ENCODE measurements at regions not wholly inside any gene's neighbourhood (a gene's known extent, or its start where the extent isn't known, plus 50 kb on each side); places are given as distances from the start of the nearest gene placed in this dataset.

GRCh38 chr9:13744261-13744901, 464.9 kb upstream of the MPDZ start:
- no peak for TF ChIP-seq ZNF384 (IDR thresholded peaks at IDR 0.05; ENCODE audit: borderline replicate concordance, low read depth, low read length)
- no peak for TF ChIP-seq CREM (IDR thresholded peaks at IDR 0.05; ENCODE audit: low read depth)
- no peak for TF ChIP-seq EZH2 (IDR thresholded peaks at IDR 0.05; ENCODE audit: borderline replicate concordance, control insufficient read depth, low read depth, low read length)
- TF ChIP-seq MTA2 (IDR thresholded peaks at IDR 0.05; ENCODE audit: low read depth), result no peak
- TF ChIP-seq REST (IDR thresholded peaks at IDR 0.05; ENCODE audit: low read depth, low read length), result no peak
- TF ChIP-seq ZNF274 (IDR thresholded peaks at IDR 0.05; ENCODE audit: insufficient read depth, insufficient read length), result no peak
- TF ChIP-seq, protein P1, sequence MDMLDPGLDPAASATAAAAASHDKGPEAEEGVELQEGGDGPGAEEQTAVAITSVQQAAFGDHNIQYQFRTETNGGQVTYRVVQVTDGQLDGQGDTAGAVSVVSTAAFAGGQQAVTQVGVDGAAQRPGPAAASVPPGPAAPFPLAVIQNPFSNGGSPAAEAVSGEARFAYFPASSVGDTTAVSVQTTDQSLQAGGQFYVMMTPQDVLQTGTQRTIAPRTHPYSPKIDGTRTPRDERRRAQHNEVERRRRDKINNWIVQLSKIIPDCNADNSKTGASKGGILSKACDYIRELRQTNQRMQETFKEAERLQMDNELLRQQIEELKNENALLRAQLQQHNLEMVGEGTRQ (IDR thresholded peaks at IDR 0.05; ENCODE audit: borderline replicate concordance, low read depth, low read length), result no peak
